Ishikawa (cell line): ENCODE measurements at regions not wholly inside any gene's neighbourhood (a gene's known extent, or its start where the extent isn't known, plus 50 kb on each side); places are given as distances from the start of the nearest gene placed in this dataset.

ENCODE experiments used
- CEBPB ChIP-seq: IDR thresholded peaks from 2 replicates; pipeline ENCODE4 v1.6.1; 2012
- NFIC ChIP-seq: IDR thresholded peaks from 2 replicates; pipeline ENCODE4 v1.6.1; 2012
- RAD21 ChIP-seq: IDR thresholded peaks from 2 replicates; pipeline ENCODE4 v1.6.1; 2012; ENCODE audit warnings: low read depth
- TAF1 ChIP-seq: IDR thresholded peaks from 2 replicates; pipeline ENCODE4 v1.6.1; 2012; ENCODE audit warnings: low read depth, mild to moderate bottlenecking
- TCF12 ChIP-seq: IDR thresholded peaks from 2 replicates; pipeline ENCODE4 v1.6.1; 2012; ENCODE audit warnings: low read depth
- TEAD4 ChIP-seq: IDR thresholded peaks from 2 replicates; pipeline ENCODE4 v1.6.1; 2012
- ZBTB7A ChIP-seq: IDR thresholded peaks from 2 replicates; pipeline ENCODE4 v1.6.1; 2012; ENCODE audit warnings: low read depth
- TF ChIP-seq, protein P1 (sequence below): IDR thresholded peaks from 2 replicates; pipeline ENCODE4 v1.6.1; 2012

DNA sequence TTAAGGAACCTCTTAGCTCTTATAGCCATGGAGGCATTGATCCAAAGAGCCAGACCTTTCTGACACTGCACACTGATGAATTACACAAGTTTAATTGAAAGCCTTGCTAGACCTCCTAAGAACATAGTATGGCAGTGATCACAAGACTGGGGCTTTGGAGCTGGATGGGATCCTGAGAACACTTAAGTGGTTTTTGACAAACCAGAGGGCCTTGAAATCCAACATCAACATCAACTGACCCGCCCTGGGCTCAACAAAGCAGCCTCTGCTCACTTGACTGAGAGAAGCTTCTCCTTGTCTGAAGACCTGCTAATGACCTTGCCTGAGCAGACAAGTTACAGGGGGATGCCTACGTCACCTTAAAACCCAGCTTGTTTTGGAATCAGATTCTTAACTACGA is 257.6 kb downstream of the KLF13 start:
- TF ChIP-seq RAD21 (no peak), NFIC (no peak), CEBPB (no peak), TEAD4 (no peak), TAF1 (no peak), TCF12 (no peak), ZBTB7A (no peak)
- TF ChIP-seq, protein P1, sequence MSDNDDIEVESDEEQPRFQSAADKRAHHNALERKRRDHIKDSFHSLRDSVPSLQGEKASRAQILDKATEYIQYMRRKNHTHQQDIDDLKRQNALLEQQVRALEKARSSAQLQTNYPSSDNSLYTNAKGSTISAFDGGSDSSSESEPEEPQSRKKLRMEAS: no peak
